Caco-2 (cell line): ENCODE measurements at regions not wholly inside any gene's neighbourhood (a gene's known extent, or its start where the extent isn't known, plus 50 kb on each side); places are given as distances from the start of the nearest gene placed in this dataset.
"Not testable (repeated sequence)": the region's sequence is repeated elsewhere in the genome, so short reads cannot be mapped to it uniquely, and the experiment has no call there.

Source experiments
- BruUV-seq: library from RNA; stranded (reverse); fragments of 400-500 nt; replicated peaks from 2 replicates; lab custom pipeline; 2021; lab: Mats Ljungman, UMichigan
- CTCF ChIA-PET: fragments of 300-600 bp; sonication (Branson Sonifier 250); formaldehyde crosslinking; loops from one replicate; lab custom pipeline; 2022; ENCODE audit warnings: antibody characterized with exemption; lab: Charles Lee
- POLR2A ChIA-PET: fragments of 300-600 bp; sonication (Branson Sonifier 250); formaldehyde crosslinking; loops from one replicate; lab custom pipeline; 2022; ENCODE audit warnings: antibody characterized with exemption; lab: Charles Lee
- DNase-seq, 2 experiments: peaks; one replicate each; pipeline versions ENCODE4 v3.0.0 to v3.0.0-alpha.2; 2020 to 2022
- H3K27me3 ChIP-seq: replicated peaks from 2 replicates; pipeline ENCODE4 v1.6.0; 2011; ENCODE audit warnings: low read length; ENCODE audit not compliant: control insufficient read depth, insufficient read depth
- H3K36me3 ChIP-seq: 2 replicates; pipeline ENCODE4 v1.5.1; 2011; ENCODE audit warnings: low read length; ENCODE audit not compliant: control insufficient read depth, insufficient read depth
- H3K4me1 ChIP-seq: fragments of 250-450 bp; sonication (Bioruptor Pico); 2 replicates; pipeline ENCODE4 v1.5.1; 2020; ENCODE audit warnings: mild to moderate bottlenecking
- H3K4me3 ChIP-seq: 2 replicates; pipeline ENCODE4 v1.5.1; 2011; ENCODE audit warnings: low read depth, mild to moderate bottlenecking, control low read depth, low read length
- H3K9me3 ChIP-seq: fragments of 250-450 bp; sonication (Bioruptor Pico); 2 replicates; pipeline ENCODE4 v1.5.1; 2020; ENCODE audit warnings: mild to moderate bottlenecking, moderate library complexity
- H3K27ac Mint-ChIP-seq: one replicate; pipeline ENCODE4 v1.8.0; 2022; ENCODE audit warnings: mixed read lengths; ENCODE audit not compliant: unreplicated experiment
- H3K27me3 Mint-ChIP-seq: one replicate; pipeline ENCODE4 v1.8.0; 2022; ENCODE audit warnings: mixed read lengths; ENCODE audit not compliant: insufficient read depth, unreplicated experiment
- H3K36me3 Mint-ChIP-seq: one replicate; pipeline ENCODE4 v1.8.0; 2022; ENCODE audit warnings: mild to moderate bottlenecking, mixed read lengths; ENCODE audit not compliant: insufficient read depth, unreplicated experiment
- H3K4me1 Mint-ChIP-seq: one replicate; pipeline ENCODE4 v1.8.0; 2022; ENCODE audit warnings: low read depth, mixed read lengths; ENCODE audit not compliant: unreplicated experiment
- H3K4me3 Mint-ChIP-seq: one replicate; pipeline ENCODE4 v1.8.0; 2022; ENCODE audit warnings: mild to moderate bottlenecking, moderate library complexity, mixed read lengths; ENCODE audit not compliant: unreplicated experiment
- H3K9me3 Mint-ChIP-seq: one replicate; pipeline ENCODE4 v1.8.0; 2022; ENCODE audit warnings: mixed read lengths; ENCODE audit not compliant: unreplicated experiment
- intact Hi-C: fragments of 100-400 bp; cut with micrococcal nuclease; formaldehyde crosslinking; loops from one replicate; pipeline ENCODE4 v1.10.0; 2022; ENCODE audit not compliant: unreplicated experiment

DNA sequence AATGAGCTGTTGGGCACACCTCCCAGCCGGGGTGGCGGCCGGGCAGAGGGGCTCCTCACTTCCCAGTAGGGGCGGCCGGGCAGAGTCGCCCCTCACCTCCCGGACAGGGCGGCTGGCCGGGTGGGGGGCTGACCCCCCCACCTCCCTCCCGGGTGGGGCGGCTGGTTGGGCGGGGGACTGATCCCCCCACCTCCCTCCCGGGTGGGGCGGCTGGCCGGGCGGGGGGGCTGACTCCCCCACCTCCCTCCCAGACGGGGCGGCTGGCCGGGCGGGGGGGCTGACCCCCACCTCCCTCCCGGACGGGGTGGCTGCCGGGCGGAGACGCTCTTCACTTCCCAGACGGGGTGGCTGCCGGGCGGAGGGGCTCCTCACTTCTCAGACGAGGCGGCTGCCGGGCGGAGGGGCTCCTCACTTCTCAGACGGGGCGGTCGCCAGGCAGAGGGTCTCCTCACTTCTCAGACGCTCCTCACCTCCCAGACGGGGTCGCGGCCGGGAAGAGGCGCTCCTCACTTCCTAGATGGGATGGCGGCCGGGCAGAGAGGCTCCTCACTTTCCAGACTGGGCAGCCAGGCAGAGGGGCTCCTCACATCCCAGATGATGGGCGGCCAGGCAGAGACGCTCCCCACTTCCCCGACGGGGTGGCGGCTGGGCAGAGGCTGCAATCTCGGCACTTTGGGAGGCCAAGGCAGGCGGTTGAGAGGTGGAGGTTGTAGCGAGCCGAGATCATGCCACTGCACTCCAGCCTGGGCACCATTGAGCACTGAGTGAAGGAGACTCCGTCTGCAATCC lies 75.4 kb downstream of the LAT start:
- H3K36me3 ChIP-seq, H3K4me3 Mint-ChIP-seq, H3K9me3 Mint-ChIP-seq, H3K4me1 ChIP-seq, CTCF ChIA-PET, BruUV-seq, POLR2A ChIA-PET, H3K27me3 Mint-ChIP-seq, intact Hi-C loops, H3K9me3 ChIP-seq, H3K36me3 Mint-ChIP-seq, H3K27me3 ChIP-seq, DNase-seq, H3K27ac Mint-ChIP-seq, H3K4me3 ChIP-seq, H3K4me1 Mint-ChIP-seq: not testable (repeated sequence)

DNA sequence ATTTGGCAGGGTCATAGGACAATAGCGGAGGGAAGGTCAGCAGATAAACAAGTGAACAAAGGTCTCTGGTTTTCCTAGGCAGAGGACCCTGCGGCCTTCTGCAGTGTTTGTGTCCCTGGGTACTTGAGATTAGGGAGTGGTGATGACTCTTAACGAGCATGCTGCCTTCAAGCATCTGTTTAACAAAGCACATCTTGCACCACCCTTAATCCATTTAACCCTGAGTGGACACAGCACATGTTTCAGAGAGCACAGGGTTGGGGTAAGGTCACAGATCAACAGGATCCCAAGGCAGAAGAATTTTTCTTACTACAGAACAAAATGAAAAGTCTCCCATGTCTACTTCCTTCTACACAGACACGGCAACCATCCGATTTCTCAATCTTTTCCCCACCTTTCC lies 74.7 kb downstream of the LAT start:
- H3K4me3 ChIP-seq, H3K36me3 ChIP-seq, H3K4me3 Mint-ChIP-seq, H3K9me3 ChIP-seq, H3K4me1 ChIP-seq, BruUV-seq, POLR2A ChIA-PET, H3K36me3 Mint-ChIP-seq, DNase-seq, CTCF ChIA-PET, H3K9me3 Mint-ChIP-seq, H3K27me3 ChIP-seq, intact Hi-C loops, H3K27me3 Mint-ChIP-seq, H3K27ac Mint-ChIP-seq, H3K4me1 Mint-ChIP-seq: not testable (repeated sequence)
